ENCODE measurements at regions not wholly inside any gene's neighbourhood (a gene's known extent, or its start where the extent isn't known, plus 50 kb on each side); places are given as distances from the start of the nearest gene placed in this dataset.

DNA sequence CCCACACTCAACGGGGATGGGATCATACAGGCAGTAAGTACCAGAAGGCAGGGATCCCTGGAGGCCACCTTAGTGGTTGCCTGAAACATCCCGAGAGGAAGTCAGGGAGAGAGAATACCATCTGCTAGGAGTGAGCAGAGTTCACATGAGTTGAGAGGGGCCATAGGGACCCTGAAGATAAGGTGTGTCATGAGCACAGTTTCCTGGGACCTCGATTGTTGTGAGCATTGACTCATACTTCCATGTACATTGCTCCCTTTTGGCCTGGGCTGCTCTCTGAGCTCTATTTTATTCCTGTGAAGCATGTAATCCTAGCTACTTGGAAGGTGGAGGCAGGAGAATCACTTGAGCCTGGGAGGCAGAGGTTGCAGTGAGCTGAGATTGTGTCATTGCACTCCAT lies 120.5 kb downstream of the TBC1D30 start:
- Mint-ChIP-seq H3K4me3 (ENCODE audit: unreplicated experiment) (no peak overlapping the region), H3K27me3 (ENCODE audit: insufficient read depth, unreplicated experiment) (no peaks in the 10 kb centered on the region)
- POLR2A ChIA-PET: no interaction called here

DNA sequence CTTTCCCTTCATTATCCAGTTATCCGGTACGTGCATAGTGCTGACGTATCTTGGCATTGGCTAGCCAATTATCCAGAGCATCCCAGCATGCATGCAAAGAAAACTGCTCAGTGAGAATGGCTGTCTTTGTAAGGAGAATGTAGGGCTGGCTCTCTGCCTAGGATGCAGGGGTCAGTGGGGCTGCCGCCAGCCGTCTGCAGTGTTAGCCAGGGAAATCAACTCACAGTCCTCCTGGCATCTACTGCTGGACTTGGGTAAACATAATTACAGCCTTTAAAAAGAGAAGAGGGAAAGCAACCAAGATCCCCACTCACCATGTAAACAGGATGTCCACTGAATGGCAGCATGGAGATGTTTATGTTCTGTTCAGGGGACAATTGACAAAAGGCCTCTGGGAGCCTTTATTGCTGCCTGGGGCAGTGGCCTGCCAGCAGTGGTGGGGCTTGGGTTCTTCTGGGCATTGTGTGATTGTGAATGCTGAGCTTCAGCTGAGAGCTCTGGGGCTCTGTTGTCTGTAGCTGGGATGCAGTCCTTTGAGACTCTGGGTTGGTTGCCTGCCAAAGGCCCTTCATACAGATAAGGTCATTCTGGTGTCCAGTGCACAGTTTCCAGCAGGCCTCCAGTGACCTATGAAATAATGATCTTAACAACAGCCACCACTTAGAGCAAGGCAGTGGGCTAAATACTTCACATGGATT lies 121.8 kb downstream of the TBC1D30 start:
- H3K36me3 ChIP-seq (ENCODE audit: control insufficient read depth, insufficient read depth, low read length): no peaks in the 10 kb centered on the region
- no peak overlapping the region for H3K4me3 Mint-ChIP-seq (ENCODE audit: unreplicated experiment)

More for the DNA sequence above, 120.5 kb downstream of the TBC1D30 start:
- intact Hi-C loops (cut with micrococcal nuclease; ENCODE audit: unreplicated experiment): no loop called here
- Histone ChIP-seq H3K27me3 (replicated peaks; ENCODE audit: control insufficient read depth, insufficient read depth, low read length) (no peaks in the 10 kb centered on the region), H3K36me3 (ENCODE audit: control insufficient read depth, insufficient read depth, low read length) (no peaks in the 10 kb centered on the region), H3K4me3 (ENCODE audit: low read depth, low read length) (no peak overlapping the region), H3K9me3 (no peaks in the 10 kb centered on the region), H3K4me1 (no peaks in the 10 kb centered on the region)
- TF ChIP-seq, protein P1, sequence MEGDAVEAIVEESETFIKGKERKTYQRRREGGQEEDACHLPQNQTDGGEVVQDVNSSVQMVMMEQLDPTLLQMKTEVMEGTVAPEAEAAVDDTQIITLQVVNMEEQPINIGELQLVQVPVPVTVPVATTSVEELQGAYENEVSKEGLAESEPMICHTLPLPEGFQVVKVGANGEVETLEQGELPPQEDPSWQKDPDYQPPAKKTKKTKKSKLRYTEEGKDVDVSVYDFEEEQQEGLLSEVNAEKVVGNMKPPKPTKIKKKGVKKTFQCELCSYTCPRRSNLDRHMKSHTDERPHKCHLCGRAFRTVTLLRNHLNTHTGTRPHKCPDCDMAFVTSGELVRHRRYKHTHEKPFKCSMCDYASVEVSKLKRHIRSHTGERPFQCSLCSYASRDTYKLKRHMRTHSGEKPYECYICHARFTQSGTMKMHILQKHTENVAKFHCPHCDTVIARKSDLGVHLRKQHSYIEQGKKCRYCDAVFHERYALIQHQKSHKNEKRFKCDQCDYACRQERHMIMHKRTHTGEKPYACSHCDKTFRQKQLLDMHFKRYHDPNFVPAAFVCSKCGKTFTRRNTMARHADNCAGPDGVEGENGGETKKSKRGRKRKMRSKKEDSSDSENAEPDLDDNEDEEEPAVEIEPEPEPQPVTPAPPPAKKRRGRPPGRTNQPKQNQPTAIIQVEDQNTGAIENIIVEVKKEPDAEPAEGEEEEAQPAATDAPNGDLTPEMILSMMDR (IDR thresholded peaks at IDR 0.05; ENCODE audit: insufficient read depth in 1 of 2, low read depth in 1 of 2, low read length in 1 of 2, severe bottlenecking in 1 of 2, unreplicated experiment in 1 of 2): no peak
- no peak for DNase-seq
- CTCF ChIA-PET: interaction anchor here (0.7 kb wide), 1 partner anchor 14 kb away, joined by 3 read pairs; no protein-coding TSS in a partner anchor
- no peaks in the 10 kb centered on the region for H3K4me1 Mint-ChIP-seq (ENCODE audit: low read depth, unreplicated experiment)
- no peaks in the 10 kb centered on the region for H3K9me3 Mint-ChIP-seq (ENCODE audit: unreplicated experiment)
- no peaks in the 10 kb centered on the region for H3K36me3 Mint-ChIP-seq (ENCODE audit: insufficient read depth, unreplicated experiment)
- BruUV-seq (replicated peaks): no TSS peak
- no peak overlapping the region for H3K27ac Mint-ChIP-seq (ENCODE audit: unreplicated experiment)

GRCh38 chr12:64950711-64951298 lies 126.4 kb downstream of the TBC1D30 start:
- Histone ChIP-seq H3K27me3 (replicated peaks; ENCODE audit: control insufficient read depth, insufficient read depth, low read length) (no peaks in the 10 kb centered on the region), H3K36me3 (ENCODE audit: control insufficient read depth, insufficient read depth, low read length) (no peaks in the 10 kb centered on the region), H3K4me3 (ENCODE audit: low read depth, low read length) (no peak overlapping the region), H3K4me1 (no peaks in the 10 kb centered on the region), H3K9me3 (no peaks in the 10 kb centered on the region)
- H3K36me3 Mint-ChIP-seq (ENCODE audit: insufficient read depth, unreplicated experiment): no peaks in the 10 kb centered on the region
- POLR2A ChIA-PET: no interaction called here
- BruUV-seq (replicated peaks): no TSS peak
- no peak for DNase-seq
- CTCF ChIA-PET: no interaction called here
- TF ChIP-seq, protein P1 (IDR thresholded peaks at IDR 0.05; ENCODE audit: insufficient read depth in 1 of 2, low read depth in 1 of 2, low read length in 1 of 2, severe bottlenecking in 1 of 2, unreplicated experiment in 1 of 2): no peak
- no peak overlapping the region for H3K27ac Mint-ChIP-seq (ENCODE audit: unreplicated experiment)
- H3K4me1 Mint-ChIP-seq (ENCODE audit: low read depth, unreplicated experiment): no peaks in the 10 kb centered on the region
- intact Hi-C loops (cut with micrococcal nuclease; ENCODE audit: unreplicated experiment): no loop called here
- no peaks in the 10 kb centered on the region for H3K9me3 Mint-ChIP-seq (ENCODE audit: unreplicated experiment)
- no peaks in the 10 kb centered on the region for H3K27me3 Mint-ChIP-seq (ENCODE audit: insufficient read depth, unreplicated experiment)
- H3K4me3 Mint-ChIP-seq (ENCODE audit: unreplicated experiment): no peak overlapping the region

More for the DNA sequence above, 121.8 kb downstream of the TBC1D30 start:
- no peak overlapping the region for H3K4me3 ChIP-seq (ENCODE audit: low read depth, low read length)
- Mint-ChIP-seq H3K36me3 (ENCODE audit: insufficient read depth, unreplicated experiment) (no peaks in the 10 kb centered on the region), H3K27me3 (ENCODE audit: insufficient read depth, unreplicated experiment) (no peaks in the 10 kb centered on the region), H3K27ac (ENCODE audit: unreplicated experiment) (no peak overlapping the region), H3K4me1 (ENCODE audit: low read depth, unreplicated experiment) (no peaks in the 10 kb centered on the region), H3K9me3 (ENCODE audit: unreplicated experiment) (no peaks in the 10 kb centered on the region)
- TF ChIP-seq, protein P1 (IDR thresholded peaks at IDR 0.05; ENCODE audit: insufficient read depth in 1 of 2, low read depth in 1 of 2, low read length in 1 of 2, severe bottlenecking in 1 of 2, unreplicated experiment in 1 of 2): no peak
- ChIA-PET POLR2A (no interaction called here), CTCF (no interaction called here)
- no peaks in the 10 kb centered on the region for H3K9me3 ChIP-seq
- no peak for DNase-seq
- BruUV-seq (replicated peaks): no TSS peak
- no peaks in the 10 kb centered on the region for H3K4me1 ChIP-seq
- no peaks in the 10 kb centered on the region for H3K27me3 ChIP-seq (replicated peaks; ENCODE audit: control insufficient read depth, insufficient read depth, low read length)
- intact Hi-C loops (cut with micrococcal nuclease; ENCODE audit: unreplicated experiment): no loop called here
